HCT116 (cell line): ENCODE measurements at regions not wholly inside any gene's neighbourhood (a gene's known extent, or its start where the extent isn't known, plus 50 kb on each side); places are given as distances from the start of the nearest gene placed in this dataset.

Experiments
- ATAC-seq: fragments of 200-7000 bp; cut with Tn5 transposase; 2 replicates; pipeline ENCODE4 v1.9.1; 2020; ENCODE audit warnings: mild to moderate bottlenecking, moderate library complexity
- BruUV-seq: library from RNA; stranded (reverse); fragments of 400-500 nt; replicated peaks from 2 replicates; lab custom pipeline; 2021; lab: Mats Ljungman, UMichigan
- CTCF ChIA-PET: fragments of 300-600 bp; sonication (Branson Sonifier 250); formaldehyde crosslinking; loops from one replicate; lab custom pipeline; 2021; ENCODE audit warnings: antibody characterized with exemption; lab: Charles Lee
- POLR2A ChIA-PET: fragments of 300-600, 350-600 bp; sonication (Branson Sonifier 250); formaldehyde crosslinking; loops from one replicate; lab custom pipeline; 2021; ENCODE audit warnings: antibody characterized with exemption; lab: Charles Lee
- RAD21 ChIA-PET, 2 experiments: fragments of 300-600 bp; sonication (Branson Sonifier 250); formaldehyde crosslinking; loops; one replicate each; lab custom pipeline; 2023; ENCODE audit warnings: low total read pairs in 2 of 2; ENCODE audit not compliant: uncharacterized antibody in 2 of 2, unreplicated experiment in 2 of 2, low non-redundant PET in 1 of 2; lab: Charles Lee
- DNase-seq: peaks from one replicate; pipeline ENCODE4 v3.0.0-alpha.2; 2010; ENCODE audit warnings: low read depth, low spot score
- H2AFZ ChIP-seq: fragments of 200-600 bp; shearing (Covaris generic), sonication (generic); 2 replicates; pipeline ENCODE4 v1.6.1; 2017; ENCODE audit warnings: low read depth, mixed run types, mixed read lengths, antibody characterized with exemption, low read length; ENCODE audit not compliant: poor library complexity, severe bottlenecking
- H3K27ac ChIP-seq: 2 replicates; pipeline ENCODE4 v1.5.1; 2012; ENCODE audit warnings: low read depth, low read length
- H3K27me3 ChIP-seq: fragments of 200-600 bp; sonication (generic); 2 replicates; pipeline ENCODE4 v1.6.1; 2016; ENCODE audit warnings: mixed run types, low read length, mixed read lengths; ENCODE audit not compliant: insufficient read depth
- H3K36me3 ChIP-seq, 2 experiments: fragments of 200-500 bp in 1 of 2; fragments of 200-600 bp in 1 of 2; sonication (Bioruptor generic) in 1 of 2; sonication (generic) in 1 of 2; 2 replicates each; pipeline versions ENCODE4 v1.5.1 to v1.6.1; 2014 to 2016; ENCODE audit warnings: low read length in 2 of 2, inconsistent platforms in 1 of 2, mixed read lengths in 1 of 2, mixed run types in 1 of 2; ENCODE audit not compliant: insufficient read depth in 2 of 2, control insufficient read depth in 1 of 2
- H3K4me1 ChIP-seq, 2 experiments: fragments of 200-600 bp in 1 of 2; sonication (generic) in 1 of 2; 2 replicates each; pipeline versions ENCODE4 v1.5.1 to v1.6.1; 2012 to 2017; ENCODE audit warnings: low read length in 2 of 2, inconsistent platforms in 1 of 2, mild to moderate bottlenecking in 1 of 2, mixed read lengths in 1 of 2, mixed run types in 1 of 2, moderate library complexity in 1 of 2; ENCODE audit not compliant: insufficient read depth in 2 of 2, control insufficient read depth in 1 of 2
- H3K4me2 ChIP-seq: fragments of 200-600 bp; sonication (generic); 2 replicates; pipeline ENCODE4 v1.6.1; 2017; ENCODE audit warnings: mixed run types, low read length, mixed read lengths
- H3K4me3 ChIP-seq, 2 experiments: fragments of 200-600 bp in 1 of 2; sonication (generic) in 1 of 2; replicated peaks in 1 of 2; 2 replicates each; pipeline ENCODE4 v1.5.1; 2011 to 2016; ENCODE audit warnings: low read length in 2 of 2, control low read depth in 1 of 2, low read depth in 1 of 2, mild to moderate bottlenecking in 1 of 2, mixed read lengths in 1 of 2, mixed run types in 1 of 2
- H3K79me2 ChIP-seq: fragments of 200-600 bp; sonication (generic); 2 replicates; pipeline ENCODE4 v1.6.1; 2017; ENCODE audit warnings: mild to moderate bottlenecking, mixed run types, low read length, moderate library complexity, mixed read lengths; ENCODE audit not compliant: insufficient read depth
- H3K9ac ChIP-seq: fragments of 200-600 bp; sonication (generic); 2 replicates; pipeline ENCODE4 v1.6.1; 2016; ENCODE audit warnings: low read length, mixed read lengths
- H3K9me2 ChIP-seq: fragments of 200-600 bp; sonication (generic), shearing (Covaris generic); 2 replicates; pipeline ENCODE4 v1.6.1; 2017; ENCODE audit warnings: mixed run types, mild to moderate bottlenecking, moderate library complexity; ENCODE audit not compliant: insufficient read depth
- H3K9me3 ChIP-seq, 2 experiments: fragments of 200-500 bp in 1 of 2; fragments of 200-600 bp in 1 of 2; sonication (Bioruptor generic) in 1 of 2; sonication (generic) in 1 of 2; 2 replicates each; pipeline ENCODE4 v1.6.1; 2014 to 2017; ENCODE audit warnings: low read length in 2 of 2, mixed read lengths in 2 of 2, inconsistent platforms in 1 of 2, low read depth in 1 of 2, mild to moderate bottlenecking in 1 of 2, mixed run types in 1 of 2, moderate library complexity in 1 of 2; ENCODE audit not compliant: control insufficient read depth in 1 of 2, insufficient read depth in 1 of 2
- H4K20me1 ChIP-seq: fragments of 200-600 bp; sonication (generic), shearing (Covaris generic); 2 replicates; pipeline ENCODE4 v1.6.1; 2017; ENCODE audit warnings: mixed run types, mild to moderate bottlenecking, moderate library complexity; ENCODE audit not compliant: insufficient read depth
- CEBPB ChIP-seq: IDR thresholded peaks from 2 replicates; pipeline ENCODE4 v1.6.1; 2012; ENCODE audit warnings: low read depth
- EGR1 ChIP-seq: IDR thresholded peaks from 2 replicates; pipeline ENCODE4 v1.6.1; 2012; ENCODE audit warnings: low read depth
- EZH2 ChIP-seq: fragments of 200-600 bp; sonication (generic); IDR thresholded peaks from 2 replicates; pipeline ENCODE4 v1.6.1; 2017; ENCODE audit warnings: antibody characterized with exemption, mixed run types
- EZH2phosphoT487 ChIP-seq: fragments of 200-600 bp; IDR thresholded peaks from 2 replicates; pipeline ENCODE4 v1.6.1; 2018; ENCODE audit warnings: antibody characterized with exemption, borderline replicate concordance
- FOSL1 ChIP-seq: IDR thresholded peaks from 2 replicates; pipeline ENCODE4 v1.6.1; 2012; ENCODE audit warnings: low read depth
- POLR2A ChIP-seq: IDR thresholded peaks from 2 replicates; pipeline ENCODE4 v1.7.0; 2011; ENCODE audit warnings: borderline replicate concordance; ENCODE audit not compliant: insufficient read depth, insufficient read length; ENCODE audit errors: extremely low read depth
- POLR2AphosphoS5 ChIP-seq: IDR thresholded peaks from 2 replicates; pipeline ENCODE4 v1.6.1; 2011; ENCODE audit warnings: mild to moderate bottlenecking, low read depth, low read length, moderate library complexity
- RAD21 ChIP-seq: IDR thresholded peaks from 2 replicates; pipeline ENCODE4 v1.6.1; 2012; ENCODE audit warnings: low read depth, mild to moderate bottlenecking
- REST ChIP-seq: IDR thresholded peaks from 2 replicates; pipeline ENCODE4 v1.6.1; 2012; ENCODE audit warnings: low read depth
- SIN3A ChIP-seq: IDR thresholded peaks from 2 replicates; pipeline ENCODE4 v1.6.1; 2012; ENCODE audit warnings: low read depth
- SP1 ChIP-seq: IDR thresholded peaks from 2 replicates; pipeline ENCODE4 v1.6.1; 2012; ENCODE audit warnings: low read depth
- TCF7L2 ChIP-seq: IDR thresholded peaks from 2 replicates; pipeline ENCODE4 v1.7.0; 2011; ENCODE audit warnings: borderline replicate concordance, inconsistent platforms; ENCODE audit not compliant: insufficient read depth, insufficient read length; ENCODE audit errors: extremely low read depth
- ZNF274 ChIP-seq: fragments of 200-500 bp; sonication (Bioruptor generic); IDR thresholded peaks from 2 replicates; pipeline ENCODE4 v1.6.1; 2014; ENCODE audit warnings: mild to moderate bottlenecking, low read depth, low read length, inconsistent platforms
- intact Hi-C: fragments of 100-400 bp; cut with micrococcal nuclease; formaldehyde crosslinking; loops from 2 replicates; pipeline ENCODE4 v1.10.0; 2022
- TF ChIP-seq, protein P1 (sequence below): IDR thresholded peaks from 2 replicates; pipeline ENCODE4 v1.6.1; 2012
- TF ChIP-seq, protein P2 (sequence below), 3 experiments: fragments of 200-600 bp in 1 of 3; sonication (generic) in 1 of 3; IDR thresholded peaks in 2 of 3; conservative IDR thresholded peaks in 1 of 3; 2 replicates each; pipeline ENCODE4 v1.5.1; 2012 to 2017; ENCODE audit warnings: low read depth in 2 of 3, low read length in 2 of 3, antibody characterized with exemption in 1 of 3, borderline replicate concordance in 1 of 3, control low read depth in 1 of 3, mild to moderate bottlenecking in 1 of 3, mixed read lengths in 1 of 3, mixed run types in 1 of 3, moderate library complexity in 1 of 3; ENCODE audit not compliant: insufficient read depth in 1 of 3

DNA sequence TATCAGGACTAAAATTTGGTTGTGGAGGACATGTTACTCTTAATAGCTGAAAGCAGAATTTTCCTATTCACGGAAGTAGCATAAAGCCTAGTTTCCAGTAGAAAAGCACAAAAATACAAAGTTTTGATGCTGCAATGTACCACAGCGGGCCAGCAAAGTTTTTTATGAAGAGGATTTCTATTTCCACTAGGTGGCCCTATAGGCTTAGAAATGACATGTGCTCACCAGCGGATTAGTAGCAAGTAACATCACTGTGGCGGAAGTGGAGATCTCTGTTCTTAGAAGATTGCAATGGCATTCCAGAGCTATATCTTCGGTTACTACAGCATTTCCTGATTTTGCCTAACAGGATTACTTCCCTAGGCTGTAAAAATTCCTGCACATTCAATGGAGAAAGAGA is 1219.0 kb upstream of the EYS start:
- DNase-seq (peak; percentile 1), ATAC-seq (no peak)

GRCh38 chr6:66913657-66914056 is 1206.6 kb upstream of the EYS start:
- no peak for DNase-seq
- Histone ChIP-seq H3K9me3 (peaks cover 0 to 3% of the 10 kb centered on the region in 2 experiments; a peak in 2 of 4 replicates), H3K9me2 (no peaks in the 10 kb centered on the region), H3K4me3 (no peak overlapping the region), H3K9ac (no peak overlapping the region), H2AFZ (no peak overlapping the region), H3K36me3 (no peaks in the 10 kb centered on the region), H3K27ac (no peak overlapping the region), H3K4me1 (no peaks in the 10 kb centered on the region), H3K4me2 (no peak overlapping the region), H3K79me2 (no peaks in the 10 kb centered on the region), H3K27me3 (no peaks in the 10 kb centered on the region), H4K20me1 (no peaks in the 10 kb centered on the region)
- ChIA-PET POLR2A (no interaction called here), CTCF (no interaction called here), RAD21 (no interaction called here)
- intact Hi-C loops, result no loop called here
- no TSS peak for BruUV-seq
- no peak for ATAC-seq
- no peak for TF ChIP-seq RAD21
- TF ChIP-seq, protein P1, sequence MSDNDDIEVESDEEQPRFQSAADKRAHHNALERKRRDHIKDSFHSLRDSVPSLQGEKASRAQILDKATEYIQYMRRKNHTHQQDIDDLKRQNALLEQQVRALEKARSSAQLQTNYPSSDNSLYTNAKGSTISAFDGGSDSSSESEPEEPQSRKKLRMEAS, result no peak
- TF ChIP-seq POLR2AphosphoS5, result no peak
- no peak for TF ChIP-seq EGR1
- no peak for TF ChIP-seq POLR2A
- no peak for TF ChIP-seq REST
- TF ChIP-seq SIN3A, result no peak
- no peak for TF ChIP-seq TCF7L2
- no peak for TF ChIP-seq EZH2phosphoT487
- TF ChIP-seq CEBPB, result no peak
- TF ChIP-seq EZH2, result no peak
- TF ChIP-seq SP1, result no peak
- TF ChIP-seq FOSL1, result no peak

More for the DNA sequence above, 1219.0 kb upstream of the EYS start:
- no peaks in the 10 kb centered on the region for H3K27me3 ChIP-seq
- no peak overlapping the region for H2AFZ ChIP-seq
- H3K4me1 ChIP-seq, result no peaks in the 10 kb centered on the region
- no peaks in the 10 kb centered on the region for H3K36me3 ChIP-seq
- POLR2A ChIA-PET, result no interaction called here
- no peak overlapping the region for H3K27ac ChIP-seq
- BruUV-seq, result no TSS peak
- H4K20me1 ChIP-seq, result no peaks in the 10 kb centered on the region
- no peak overlapping the region for H3K4me2 ChIP-seq
- no peaks in the 10 kb centered on the region for H3K9me2 ChIP-seq
- peaks cover 0 to 12% of the 10 kb centered on the region in 2 experiments; a peak in 2 of 4 replicates for H3K9me3 ChIP-seq
- no peaks in the 10 kb centered on the region for H3K79me2 ChIP-seq
- no peak overlapping the region for H3K9ac ChIP-seq
- CTCF ChIA-PET, result no interaction called here
- intact Hi-C loops, result no loop called here
- no peak for TF ChIP-seq EZH2
- TF ChIP-seq RAD21, result peak; percentile 16; the same call in 1 of the 2 replicates
- TF ChIP-seq, protein P2, sequence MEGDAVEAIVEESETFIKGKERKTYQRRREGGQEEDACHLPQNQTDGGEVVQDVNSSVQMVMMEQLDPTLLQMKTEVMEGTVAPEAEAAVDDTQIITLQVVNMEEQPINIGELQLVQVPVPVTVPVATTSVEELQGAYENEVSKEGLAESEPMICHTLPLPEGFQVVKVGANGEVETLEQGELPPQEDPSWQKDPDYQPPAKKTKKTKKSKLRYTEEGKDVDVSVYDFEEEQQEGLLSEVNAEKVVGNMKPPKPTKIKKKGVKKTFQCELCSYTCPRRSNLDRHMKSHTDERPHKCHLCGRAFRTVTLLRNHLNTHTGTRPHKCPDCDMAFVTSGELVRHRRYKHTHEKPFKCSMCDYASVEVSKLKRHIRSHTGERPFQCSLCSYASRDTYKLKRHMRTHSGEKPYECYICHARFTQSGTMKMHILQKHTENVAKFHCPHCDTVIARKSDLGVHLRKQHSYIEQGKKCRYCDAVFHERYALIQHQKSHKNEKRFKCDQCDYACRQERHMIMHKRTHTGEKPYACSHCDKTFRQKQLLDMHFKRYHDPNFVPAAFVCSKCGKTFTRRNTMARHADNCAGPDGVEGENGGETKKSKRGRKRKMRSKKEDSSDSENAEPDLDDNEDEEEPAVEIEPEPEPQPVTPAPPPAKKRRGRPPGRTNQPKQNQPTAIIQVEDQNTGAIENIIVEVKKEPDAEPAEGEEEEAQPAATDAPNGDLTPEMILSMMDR (IDR thresholded peaks at IDR 0.05 in 2 of 3, conservative IDR thresholded peaks at IDR 0.05 in 1 of 3; ENCODE audit: borderline replicate concordance in 1 of 3, insufficient read depth in 1 of 3, low read depth in 2 of 3, low read length in 2 of 3), result 0 out of 6 replicates have a peak, but pooled peaks of 1 of the 3 experiments have one; percentile 9
- no peak for TF ChIP-seq SIN3A
- no peak for TF ChIP-seq ZNF274
- H3K4me3 ChIP-seq, result no peak overlapping the region
- RAD21 ChIA-PET, result no interaction called here
